Fibroblast of skin of right biceps (primary cell): ENCODE measurements at regions not wholly inside any gene's neighbourhood (a gene's known extent, or its start where the extent isn't known, plus 50 kb on each side); places are given as distances from the start of the nearest gene placed in this dataset.
"Not testable (repeated sequence)": the region's sequence is repeated elsewhere in the genome, so short reads cannot be mapped to it uniquely, and the experiment has no call there.

Source experiments
- DNase-seq: peaks from one replicate; pipeline ENCODE4 v3.0.0-alpha.2; 2013

- peak; percentile 38 for DNase-seq
Observed at GRCh38 chr7:68109299-68109698, 1112.7 kb downstream of the TYW1 start.

GRCh38 chr7:68119411-68119810 lies 1122.8 kb downstream of the TYW1 start:
- peak; percentile 53 for DNase-seq

GRCh38 chr7:68121056-68121455 lies 1124.4 kb downstream of the TYW1 start:
- no peak for DNase-seq

- peak; percentile 6 for DNase-seq
Observed at GRCh38 chr7:68121655-68122054, 1125.0 kb downstream of the TYW1 start.

GRCh38 chr7:68122801-68123200 lies 1126.2 kb downstream of the TYW1 start:
- no peak for DNase-seq

GRCh38 chr7:68125168-68125567 lies 1128.5 kb downstream of the TYW1 start:
- no peak for DNase-seq

- no peak for DNase-seq
Observed at GRCh38 chr7:68133045-68133444, 1136.4 kb downstream of the TYW1 start.

GRCh38 chr7:68143345-68143744 lies 1146.7 kb downstream of the TYW1 start:
- peak; percentile 34 for DNase-seq

GRCh38 chr7:68146983-68147382 lies 1150.3 kb downstream of the TYW1 start:
- no peak for DNase-seq

GRCh38 chr7:68147614-68148238 lies 1151.1 kb downstream of the TYW1 start:
- peak; percentile 5 for DNase-seq

GRCh38 chr7:68148440-68148839 lies 1151.8 kb downstream of the TYW1 start:
- no peak for DNase-seq

GRCh38 chr7:68152205-68152604 lies 1155.6 kb downstream of the TYW1 start:
- DNase-seq: no peak

- DNase-seq: no peak
Observed at GRCh38 chr7:68155676-68156075, 1159.0 kb downstream of the TYW1 start.

- no peak for DNase-seq
Observed at GRCh38 chr7:68158686-68159295, 1162.2 kb downstream of the TYW1 start.

- no peak for DNase-seq
Observed at GRCh38 chr7:68162712-68163111, 1166.1 kb downstream of the TYW1 start.

- DNase-seq: no peak
Observed at GRCh38 chr7:68166525-68166924, 1169.9 kb downstream of the TYW1 start.

GRCh38 chr7:68173513-68173912 lies 1176.9 kb downstream of the TYW1 start:
- DNase-seq: no peak

- peak; percentile 90 for DNase-seq
Observed at GRCh38 chr7:68176974-68177373, 1180.3 kb downstream of the TYW1 start.

GRCh38 chr7:68180761-68181160 lies 1184.1 kb downstream of the TYW1 start:
- DNase-seq: no peak

GRCh38 chr7:68183176-68183575 lies 1186.5 kb downstream of the TYW1 start:
- no peak for DNase-seq

GRCh38 chr7:68185631-68186456 lies 1189.2 kb downstream of the TYW1 start:
- DNase-seq: peak; percentile 28

- DNase-seq: peak; percentile 30
Observed at GRCh38 chr7:68187532-68187931, 1190.9 kb downstream of the TYW1 start.

GRCh38 chr7:68192941-68193340 lies 1196.3 kb downstream of the TYW1 start:
- DNase-seq: no peak

GRCh38 chr7:68195642-68196041 lies 1199.0 kb downstream of the TYW1 start:
- DNase-seq: not testable (repeated sequence)
